ENCODE measurements at regions not wholly inside any gene's neighbourhood (a gene's known extent, or its start where the extent isn't known, plus 50 kb on each side); places are given as distances from the start of the nearest gene placed in this dataset.

DNA sequence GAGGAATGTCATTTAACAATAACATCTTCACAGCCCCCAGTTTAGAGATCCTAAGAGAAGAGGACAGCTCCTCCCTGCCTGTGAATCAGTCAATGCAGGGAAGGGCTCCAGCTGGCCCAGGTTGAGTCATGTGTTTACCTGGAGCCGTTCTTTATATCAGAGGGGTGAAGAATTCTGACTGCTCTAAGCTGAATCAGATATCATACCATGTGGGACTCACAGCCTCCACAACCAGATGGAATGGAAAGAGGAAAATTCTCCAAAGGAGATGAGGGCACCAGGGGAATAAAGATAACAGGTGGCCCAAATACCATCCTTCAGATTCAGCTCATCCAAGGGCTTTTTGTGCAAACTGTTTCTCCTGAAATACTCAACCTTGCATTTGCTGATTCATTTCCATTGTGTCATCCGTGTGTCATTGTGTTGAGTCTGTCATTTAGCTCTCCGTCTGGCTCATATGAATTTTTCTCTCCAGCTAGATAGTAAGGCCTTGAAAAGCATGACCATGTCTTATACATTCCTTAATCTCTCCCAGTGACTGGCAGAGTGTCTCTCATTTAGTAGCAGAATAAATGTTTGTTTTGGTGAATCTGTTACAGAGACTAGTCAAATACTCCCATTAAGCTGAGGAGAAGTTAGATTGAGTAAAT lies 217.9 kb downstream of the RFC3 start:
- H3K4me1 ChIP-seq (ENCODE audit: control insufficient read depth, insufficient read depth, low read length) = no peaks in the 10 kb centered on the region
- in situ Hi-C loops (cut with MboI; ENCODE audit: low sequenced_read_pairs) = no loop called here
- H4K5ac ChIP-seq (ENCODE audit: low read depth, low read length) = no peak overlapping the region
- DNase-seq (no peak), ATAC-seq (ENCODE audit: low read depth) (no peak)
- intact Hi-C loops (cut with micrococcal nuclease) = no loop called here
- no peak overlapping the region for H3K18ac ChIP-seq (ENCODE audit: low read depth, low read length)
- no peaks in the 10 kb centered on the region for H4K20me1 ChIP-seq (ENCODE audit: insufficient read depth, low read length)
- H3K79me1 ChIP-seq (ENCODE audit: low read depth in 1 of 2, low read length in 2 of 2) = no peaks in the 10 kb centered on the region
- ChIA-PET CTCF (interaction anchor here (1.0 kb wide), 1 partner anchor 18 kb away, joined by 5 read pairs; no protein-coding TSS in a partner anchor), POLR2A (ENCODE audit: unreplicated experiment) (no interaction called here)
- no peak overlapping the region for H3K4ac ChIP-seq (ENCODE audit: low read depth, low read length)
- WGBS, 2 experiments (ENCODE audit: extremely low coverage in 2 of 2, insufficient read length in 1 of 2) = no CpG with 5 or more reads among the region's 3 CpGs
- no peak overlapping the region for H4K8ac ChIP-seq (ENCODE audit: low read depth in 2 of 2, low read length in 2 of 2)
- H3K4me2 ChIP-seq (ENCODE audit: low read depth, low read length) = no peak overlapping the region
- H3K9ac ChIP-seq (ENCODE audit: low read depth, low read length) = no peak overlapping the region
- no peak overlapping the region for H3K27ac ChIP-seq (ENCODE audit: insufficient read depth, low read length)
- no peak overlapping the region for H2BK15ac ChIP-seq (ENCODE audit: low read depth, low read length)
- H3K36me3 ChIP-seq (ENCODE audit: control insufficient read depth, insufficient read depth, low read length) = no peaks in the 10 kb centered on the region
- dilution Hi-C loops (cut with HindIII; ENCODE audit: low sequenced_read_pairs, unreplicated experiment) = no loop called here
- H3K23ac ChIP-seq (ENCODE audit: low read depth, low read length) = no peak overlapping the region
- no peak overlapping the region for H4K91ac ChIP-seq (ENCODE audit: insufficient read depth, low read depth, low read length)
- H2BK120ac ChIP-seq (ENCODE audit: low read depth, low read length) = no peak overlapping the region
- TF ChIP-seq CHD1 (IDR thresholded peaks at IDR 0.05; ENCODE audit: low read depth, low read length) = no peak
- no peak for TF ChIP-seq POLR2A (IDR thresholded peaks at IDR 0.05; ENCODE audit: low read depth, low read length)
- no peak for TF ChIP-seq CEBPB (IDR thresholded peaks at IDR 0.05; ENCODE audit: low read depth, low read length)
- TF ChIP-seq RCOR1 (IDR thresholded peaks at IDR 0.05; ENCODE audit: insufficient replicate concordance, low read length) = no peak
- no peak for TF ChIP-seq FOS (IDR thresholded peaks at IDR 0.05; ENCODE audit: low read depth, low read length)
- no peak for TF ChIP-seq RAD21 (IDR thresholded peaks at IDR 0.05; ENCODE audit: low read length)
- no peak for TF ChIP-seq MAZ (IDR thresholded peaks at IDR 0.05; ENCODE audit: borderline replicate concordance, low read depth, low read length)
- no peak for TF ChIP-seq MAFK (IDR thresholded peaks at IDR 0.05; ENCODE audit: low read depth, low read length)
- TF ChIP-seq NFE2L2 (IDR thresholded peaks at IDR 0.05; ENCODE audit: low read depth, low read length) = no peak
- no peak for TF ChIP-seq RFX5 (IDR thresholded peaks at IDR 0.05; ENCODE audit: low read depth, low read length)
- no TSS peak for BruUV-seq (replicated peaks)
- H3K14ac ChIP-seq (replicated peaks; ENCODE audit: low read depth, low read length) = no peak overlapping the region
- no peak overlapping the region for H2AFZ ChIP-seq (replicated peaks; ENCODE audit: low read length, poor library complexity)
- H3K9me3 ChIP-seq (ENCODE audit: control insufficient read depth, insufficient read depth, low read length) = no peaks in the 10 kb centered on the region
- H2BK20ac ChIP-seq (ENCODE audit: low read depth, low read length) = no peak overlapping the region
- H3K27me3 ChIP-seq (ENCODE audit: control insufficient read depth, insufficient read depth, low read length) = no peaks in the 10 kb centered on the region
- H3K4me3 ChIP-seq (ENCODE audit: insufficient read depth, low read depth, low read length) = no peak overlapping the region
- H2BK5ac ChIP-seq (ENCODE audit: low read depth, low read length, poor library complexity, severe bottlenecking) = no peak overlapping the region
- no peaks in the 10 kb centered on the region for H3K9me1 ChIP-seq (ENCODE audit: insufficient read depth, low read length)
- H2AK5ac ChIP-seq (ENCODE audit: low read depth, low read length) = no peak overlapping the region
- H3K56ac ChIP-seq (ENCODE audit: extremely low read depth, insufficient read depth, low read length) = no peak overlapping the region
- H2AK9ac ChIP-seq (replicated peaks; ENCODE audit: low read depth, low read length, poor library complexity) = no peak overlapping the region

Data from IMR-90 (cell line).